Loucy (cell line): ENCODE measurements at regions not wholly inside any gene's neighbourhood (a gene's known extent, or its start where the extent isn't known, plus 50 kb on each side); places are given as distances from the start of the nearest gene placed in this dataset.
A peak's percentile ranks its signal among the peaks of the same experiment; 100 is the strongest.

Experiments used
- H2AFZ ChIP-seq: fragments of 200-600 bp; sonication (generic); 2 replicates; pipeline ENCODE4 v1.6.0; 2016; ENCODE audit warnings: antibody characterized with exemption, mild to moderate bottlenecking, low read length, moderate library complexity
- H3F3A ChIP-seq: fragments of 200-600 bp; 2 replicates; pipeline ENCODE4 v1.6.0; 2016; ENCODE audit warnings: antibody characterized with exemption, low read depth, mild to moderate bottlenecking
- H3K27me3 ChIP-seq: fragments of 200-600 bp; sonication (generic); 2 replicates; pipeline ENCODE4 v1.6.1; 2014; ENCODE audit warnings: low read length, mild to moderate bottlenecking; ENCODE audit not compliant: insufficient read depth, poor library complexity, severe bottlenecking
- H3K36me3 ChIP-seq: fragments of 200-600 bp; sonication (generic); 2 replicates; pipeline ENCODE4 v1.6.1; 2016; ENCODE audit warnings: low read length; ENCODE audit not compliant: insufficient read depth
- H3K4me1 ChIP-seq: fragments of 200-600 bp; sonication (generic); 2 replicates; pipeline ENCODE4 v1.5.1; 2014; ENCODE audit warnings: low read length, mild to moderate bottlenecking; ENCODE audit not compliant: insufficient read depth, poor library complexity, severe bottlenecking
- H3K4me2 ChIP-seq: fragments of 200-600 bp; sonication (generic); 2 replicates; pipeline ENCODE4 v1.6.0; 2014; ENCODE audit warnings: antibody characterized with exemption, low read length, low read depth, mild to moderate bottlenecking; ENCODE audit not compliant: poor library complexity, severe bottlenecking
- H3K4me3 ChIP-seq: fragments of 200-600 bp; sonication (generic); 2 replicates; pipeline ENCODE4 v1.5.1; 2014; ENCODE audit warnings: low read length, mild to moderate bottlenecking, mixed read lengths; ENCODE audit not compliant: poor library complexity, severe bottlenecking
- H3K79me2 ChIP-seq: fragments of 200-600 bp; sonication (generic); 2 replicates; pipeline ENCODE4 v1.6.1; 2014; ENCODE audit warnings: low read length; ENCODE audit not compliant: insufficient read depth
- H3K9ac ChIP-seq: fragments of 200-600 bp; sonication (generic); 2 replicates; pipeline ENCODE4 v1.6.0; 2014; ENCODE audit warnings: mild to moderate bottlenecking, low read depth, low read length, moderate library complexity; ENCODE audit not compliant: poor library complexity, severe bottlenecking
- H3K9me2 ChIP-seq: fragments of 200-600 bp; sonication (generic); replicated peaks from 2 replicates; pipeline ENCODE4 v1.6.1; 2016; ENCODE audit warnings: low read depth, low read length, mixed read lengths
- H3K9me3 ChIP-seq: fragments of 200-600 bp; sonication (generic); 2 replicates; pipeline ENCODE4 v1.6.1; 2014; ENCODE audit warnings: mild to moderate bottlenecking, antibody characterized with exemption, low read length, low read depth; ENCODE audit not compliant: insufficient read depth
- H4K20me1 ChIP-seq: fragments of 200-600 bp; sonication (generic); 2 replicates; pipeline ENCODE4 v1.6.0; 2014; ENCODE audit warnings: antibody characterized with exemption, low read length, mild to moderate bottlenecking; ENCODE audit not compliant: insufficient read depth, poor library complexity, severe bottlenecking
- CTCF ChIP-seq: fragments of 200-600 bp; sonication (generic); conservative IDR thresholded peaks from 2 replicates; pipeline ENCODE4 v1.5.1; 2014; ENCODE audit warnings: mild to moderate bottlenecking, antibody characterized with exemption, low read length
- EZH2phosphoT487 ChIP-seq: fragments of 200-600 bp; IDR thresholded peaks from 2 replicates; pipeline ENCODE4 v1.6.1; 2018; ENCODE audit warnings: antibody characterized with exemption, mild to moderate bottlenecking, moderate library complexity, borderline replicate concordance

DNA sequence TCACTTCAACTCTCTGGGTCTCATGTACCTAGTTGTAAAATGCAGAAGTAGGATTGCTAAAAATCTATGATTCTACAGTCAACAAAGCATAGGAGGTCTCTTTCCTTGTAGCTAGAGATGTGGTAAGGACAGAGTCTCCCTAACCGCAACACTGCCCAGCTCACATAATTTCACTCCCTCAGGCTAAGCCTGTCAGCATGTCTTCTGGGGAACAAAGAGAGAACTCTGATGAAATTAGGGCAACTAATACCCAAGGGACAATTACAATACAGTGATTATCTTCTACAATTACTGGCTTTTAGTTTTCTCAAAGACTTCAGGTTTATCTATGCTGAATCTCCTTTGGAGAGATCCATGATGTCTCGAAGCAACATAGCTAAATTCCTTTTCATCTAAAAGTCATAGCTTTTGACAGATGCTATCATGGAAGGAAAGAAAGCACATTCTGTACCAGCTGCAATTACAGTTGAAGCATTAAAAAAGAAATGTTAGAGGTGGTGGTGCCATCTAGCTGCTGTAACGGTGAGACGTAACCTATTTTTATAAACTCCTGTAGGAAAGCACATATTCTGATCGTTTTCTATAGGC lies 141.1 kb upstream of the TARS1 start:
- Histone ChIP-seq H2AFZ (peak overlapping the region; percentile 91), H3K79me2 (no peaks in the 10 kb centered on the region), H4K20me1 (no peaks in the 10 kb centered on the region), H3K36me3 (no peaks in the 10 kb centered on the region), H3K9me3 (no peaks in the 10 kb centered on the region), H3K4me2 (peak overlapping the region; percentile 50), H3K4me1 (peaks cover 5% of the 10 kb centered on the region), H3K9ac (no peak overlapping the region), H3K4me3 (no peak overlapping the region), H3F3A (no peaks in the 10 kb centered on the region), H3K9me2 (no peaks in the 10 kb centered on the region), H3K27me3 (no peaks in the 10 kb centered on the region)
- TF ChIP-seq EZH2phosphoT487 (no peak), CTCF (peak; percentile 71)

DNA sequence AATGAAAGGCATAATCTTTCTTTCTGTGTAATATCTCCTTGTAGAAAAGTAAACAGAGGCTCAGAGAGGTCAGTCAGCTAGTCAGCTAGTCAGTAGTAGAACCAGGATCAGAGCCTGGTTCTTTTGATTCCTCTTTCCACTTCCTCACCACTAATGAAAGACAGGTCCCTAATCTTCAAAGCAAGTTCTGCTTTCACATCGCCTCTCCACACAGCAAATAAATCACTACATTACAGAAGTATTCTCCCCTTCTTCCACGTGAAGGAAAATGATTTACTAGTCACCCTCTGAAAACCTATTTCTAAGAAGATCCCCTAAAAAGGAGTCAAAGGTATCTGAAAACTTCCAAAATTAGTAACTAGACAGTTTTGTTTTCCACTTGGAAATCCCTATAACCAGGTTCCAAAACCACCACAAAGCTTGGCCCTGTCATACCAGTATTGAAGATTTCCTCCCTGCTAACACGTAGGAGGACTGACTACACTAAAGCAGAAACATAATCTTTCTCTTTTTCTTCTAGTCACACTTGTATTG lies 140.5 kb upstream of the TARS1 start:
- H3K9ac ChIP-seq: no peak overlapping the region
- peak overlapping the region; percentile 91 for H2AFZ ChIP-seq
- H3K79me2 ChIP-seq: no peaks in the 10 kb centered on the region
- H3F3A ChIP-seq: no peaks in the 10 kb centered on the region
- H4K20me1 ChIP-seq: no peaks in the 10 kb centered on the region
- H3K9me2 ChIP-seq: no peaks in the 10 kb centered on the region
- no peaks in the 10 kb centered on the region for H3K9me3 ChIP-seq
- H3K4me1 ChIP-seq: peaks cover 5% of the 10 kb centered on the region
- TF ChIP-seq CTCF (no peak), EZH2phosphoT487 (no peak)
- no peaks in the 10 kb centered on the region for H3K36me3 ChIP-seq
- H3K4me2 ChIP-seq: peak overlapping the region; percentile 50
- no peaks in the 10 kb centered on the region for H3K27me3 ChIP-seq
- H3K4me3 ChIP-seq: no peak overlapping the region

DNA sequence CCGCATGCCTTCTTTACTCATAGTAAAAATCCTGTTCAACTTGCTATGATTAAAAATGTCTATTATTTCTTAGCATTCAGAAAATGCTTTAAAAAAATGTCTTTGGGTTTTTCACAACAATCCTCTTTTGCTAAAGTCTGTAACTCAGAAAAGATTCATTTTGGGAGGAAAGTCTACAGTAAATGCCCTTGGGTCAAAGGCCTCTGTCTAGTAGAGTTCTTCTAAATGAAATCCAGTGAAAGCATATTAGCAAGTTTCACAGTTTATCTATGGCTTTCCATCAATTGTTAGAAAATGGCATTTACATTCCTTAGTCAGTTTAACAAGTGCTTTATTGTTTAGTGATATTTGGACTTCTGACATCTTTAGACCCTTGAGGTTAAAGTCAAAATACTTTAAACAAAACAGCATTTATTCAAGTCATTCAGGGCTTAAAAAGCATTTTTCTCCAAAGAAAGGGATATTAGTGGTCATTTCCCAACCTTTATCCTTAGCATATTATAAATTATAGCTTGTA lies 137.1 kb upstream of the TARS1 start:
- Histone ChIP-seq H3K9ac (no peak overlapping the region), H3K36me3 (no peaks in the 10 kb centered on the region), H3K4me2 (no peak overlapping the region), H2AFZ (no peak overlapping the region), H3K4me1 (peaks cover 5% of the 10 kb centered on the region), H3K9me3 (no peaks in the 10 kb centered on the region), H4K20me1 (no peaks in the 10 kb centered on the region), H3K79me2 (no peaks in the 10 kb centered on the region), H3K9me2 (no peaks in the 10 kb centered on the region), H3K4me3 (no peak overlapping the region), H3F3A (no peaks in the 10 kb centered on the region), H3K27me3 (no peaks in the 10 kb centered on the region)
- TF ChIP-seq CTCF: no peak
- TF ChIP-seq EZH2phosphoT487: no peak
